IMR-90 (cell line): ENCODE measurements at regions not wholly inside any gene's neighbourhood (a gene's known extent, or its start where the extent isn't known, plus 50 kb on each side); places are given as distances from the start of the nearest gene placed in this dataset.

Experiments used
- BHLHE40 ChIP-seq: fragments of 150-350 bp; IDR thresholded peaks from 2 replicates; pipeline ENCODE4 v1.6.1; 2016; ENCODE audit warnings: mild to moderate bottlenecking, low read depth, low read length
- CEBPB ChIP-seq: IDR thresholded peaks from 2 replicates; pipeline ENCODE4 v1.6.1; 2012; ENCODE audit warnings: low read depth, low read length, improper control_type of control experiment
- CTCF ChIP-seq: conservative IDR thresholded peaks from 2 replicates; pipeline ENCODE4 v1.5.1; 2012; ENCODE audit warnings: mild to moderate bottlenecking, low read depth, low read length, improper control_type of control experiment
- ELK1 ChIP-seq: fragments of 150-350 bp; IDR thresholded peaks from 2 replicates; pipeline ENCODE4 v1.6.1; 2016; ENCODE audit warnings: low read depth, mild to moderate bottlenecking, low read length, moderate library complexity, borderline replicate concordance
- FOS ChIP-seq: fragments of 150-350 bp; IDR thresholded peaks from 2 replicates; pipeline ENCODE4 v1.6.1; 2016; ENCODE audit warnings: low read depth, low read length
- MAFK ChIP-seq: IDR thresholded peaks from 2 replicates; pipeline ENCODE4 v1.6.1; 2012; ENCODE audit warnings: low read depth, low read length, improper control_type of control experiment
- MAZ ChIP-seq: IDR thresholded peaks from 2 replicates; pipeline ENCODE4 v1.6.1; 2012; ENCODE audit warnings: low read depth, mild to moderate bottlenecking, low read length, improper control_type of control experiment, moderate library complexity, borderline replicate concordance
- MXI1 ChIP-seq: IDR thresholded peaks from 2 replicates; pipeline ENCODE4 v1.6.1; 2012; ENCODE audit warnings: low read depth, mild to moderate bottlenecking, low read length, moderate library complexity, borderline replicate concordance
- NFE2L2 ChIP-seq: fragments of 150-350 bp; IDR thresholded peaks from 2 replicates; pipeline ENCODE4 v1.6.1; 2016; ENCODE audit warnings: low read depth, mild to moderate bottlenecking, low read length
- POLR2A ChIP-seq: IDR thresholded peaks from 2 replicates; pipeline ENCODE4 v1.6.1; 2012; ENCODE audit warnings: mild to moderate bottlenecking, low read depth, low read length
- RAD21 ChIP-seq: IDR thresholded peaks from 2 replicates; pipeline ENCODE4 v1.6.1; 2012; ENCODE audit warnings: low read length, improper control_type of control experiment
- RFX5 ChIP-seq: IDR thresholded peaks from 2 replicates; pipeline ENCODE4 v1.8.0; 2012; ENCODE audit warnings: low read depth, mild to moderate bottlenecking, low read length, moderate library complexity
- SMC3 ChIP-seq: fragments of 150-350 bp; IDR thresholded peaks from 2 replicates; pipeline ENCODE4 v1.6.1; 2016; ENCODE audit warnings: low read depth, mild to moderate bottlenecking, antibody characterized with exemption, low read length, moderate library complexity
- USF2 ChIP-seq: fragments of 150-350 bp; IDR thresholded peaks from 2 replicates; pipeline ENCODE4 v1.6.1; 2017; ENCODE audit warnings: mild to moderate bottlenecking, antibody characterized with exemption, low read length, low read depth

- no peak for TF ChIP-seq CTCF
- TF ChIP-seq POLR2A = no peak
- no peak for TF ChIP-seq RAD21
- TF ChIP-seq NFE2L2 = no peak
- no peak for TF ChIP-seq USF2
- no peak for TF ChIP-seq CEBPB
- TF ChIP-seq MXI1 = no peak
- TF ChIP-seq RFX5 = no peak
- TF ChIP-seq ELK1 = no peak
- no peak for TF ChIP-seq MAFK
- no peak for TF ChIP-seq BHLHE40
- TF ChIP-seq MAZ = no peak
- TF ChIP-seq FOS = no peak
- TF ChIP-seq SMC3 = no peak
Measured at GRCh38 chr11:109851780-109852390, 241.3 kb upstream of the ZC3H12C start.
